ENCODE measurements at regions not wholly inside any gene's neighbourhood (a gene's known extent, or its start where the extent isn't known, plus 50 kb on each side); places are given as distances from the start of the nearest gene placed in this dataset.

GRCh38 chr13:22194106-22194805, 523.4 kb downstream of the FGF9 start:
- Histone ChIP-seq H3K79me1 (ENCODE audit: low read depth, low read length) (no peaks in the 10 kb centered on the region), H3K27me3 (replicated peaks in 1 of 4; ENCODE audit: control insufficient read depth in 3 of 4, extremely low read depth in 1 of 4, insufficient read depth in 3 of 4, low read length in 3 of 4) (no peaks in the 10 kb centered on the region), H3K36me3 (ENCODE audit: control insufficient read depth in 2 of 4, insufficient read depth in 4 of 4, low read length in 3 of 4) (no peaks in the 10 kb centered on the region), H4K91ac (replicated peaks; ENCODE audit: insufficient read length, low read length) (no peak overlapping the region), H3K23ac (ENCODE audit: insufficient read length) (no peak overlapping the region), H3K4ac (replicated peaks; ENCODE audit: insufficient read length, low read depth, low read length) (no peak overlapping the region), H4K8ac (ENCODE audit: extremely low read depth, insufficient read depth, low read length) (no peak overlapping the region), H3K27ac (ENCODE audit: low read depth, low read length) (no peak overlapping the region), H2BK5ac (ENCODE audit: low read depth, low read length) (no peak overlapping the region), H3K9me3 (ENCODE audit: insufficient read depth in 2 of 2, low read depth in 1 of 2, low read length in 1 of 2) (no peaks in the 10 kb centered on the region), H2BK12ac (ENCODE audit: low read depth, low read length) (no peak overlapping the region), H2BK15ac (ENCODE audit: low read length) (no peak overlapping the region), H2BK120ac (replicated peaks; ENCODE audit: low read depth, low read length) (no peak overlapping the region), H3K4me1 (replicated peaks in 1 of 4; ENCODE audit: control insufficient read depth in 3 of 4, insufficient read depth in 4 of 4, low read length in 3 of 4) (peaks cover 0 to 7% (median 0%) of the 10 kb centered on the region in 4 experiments; a peak in 3 of 7 replicates), H3K4me3 (ENCODE audit: extremely low read depth in 1 of 4, insufficient read depth in 2 of 4, low read depth in 3 of 4, low read length in 4 of 4) (no peak overlapping the region), H3K4me2 (ENCODE audit: insufficient read depth in 1 of 2, low read depth in 2 of 2, low read length in 2 of 2) (no peak overlapping the region), H3K9ac (replicated peaks in 1 of 4; ENCODE audit: extremely low read depth in 1 of 4, low read depth in 3 of 4, low read length in 3 of 4) (no peak overlapping the region), H3K14ac (ENCODE audit: insufficient read length) (no peak overlapping the region), H2BK20ac (ENCODE audit: low read length) (no peak overlapping the region), H3K23me2 (ENCODE audit: low read depth, low read length) (no peaks in the 10 kb centered on the region), H2AFZ (ENCODE audit: low read length) (no peak overlapping the region), H3K18ac (ENCODE audit: extremely low read depth, low read length) (no peak overlapping the region), H3K56ac (replicated peaks; ENCODE audit: insufficient read length, low read depth, low read length) (no peak overlapping the region), H2AK5ac (ENCODE audit: low read depth, low read length) (no peak overlapping the region), H4K20me1 (replicated peaks in 1 of 2; ENCODE audit: control insufficient read depth in 1 of 2, insufficient read depth in 2 of 2, low read length in 2 of 2) (no peaks in the 10 kb centered on the region), H3K79me2 (ENCODE audit: control insufficient read depth in 1 of 2, insufficient read depth in 2 of 2, low read length in 2 of 2) (no peaks in the 10 kb centered on the region), H4K5ac (ENCODE audit: insufficient read length, low read depth, low read length) (no peak overlapping the region)
- FAIRE-seq (no peak), DNase-seq (ENCODE audit: low read depth in 1 of 2, low spot score in 2 of 2) (no peak)
- ChIA-PET CTCF (ENCODE audit: partially characterized antibody) (interaction anchor here (0.5 to 0.7 kb wide), 2 partner anchors 57 to 87 kb away, joined by 3 read pairs; no protein-coding TSS in a partner anchor), POLR2A (ENCODE audit: partially characterized antibody) (no interaction called here)
- WGBS, 2 experiments (ENCODE audit: extremely low coverage in 1 of 2, insufficient coverage in 1 of 2, insufficient read length in 1 of 2, insufficient replicate concordance in 2 of 2, low coverage in 1 of 2, low lambda C conversion rate in 2 of 2, missing lambda C conversion rate in 1 of 2): 92% methylated on average over 9 of the region's 9 CpGs; no CpG with 5 or more reads in 1 of the 2 experiments
- TF ChIP-seq SUZ12 (IDR thresholded peaks at IDR 0.05; ENCODE audit: low read length): no peak
- no peak for TF ChIP-seq TBP (IDR thresholded peaks at IDR 0.05; ENCODE audit: low read depth, low read length)
- no peak for TF ChIP-seq TAF7 (optimal IDR thresholded peaks at IDR 0.05; ENCODE audit: borderline replicate concordance, low read depth, low read length)
- no peak for TF ChIP-seq SIRT6 (IDR thresholded peaks at IDR 0.05; ENCODE audit: low read length)
- no peak for TF ChIP-seq NRF1 (IDR thresholded peaks at IDR 0.05; ENCODE audit: low read depth, low read length)
- TF ChIP-seq CREB1 (IDR thresholded peaks at IDR 0.05): no peak
- TF ChIP-seq USF2 (IDR thresholded peaks at IDR 0.05; ENCODE audit: low read length): no peak
- no peak for TF ChIP-seq SP1 (IDR thresholded peaks at IDR 0.05; ENCODE audit: low read depth, low read length)
- TF ChIP-seq CTBP2 (IDR thresholded peaks at IDR 0.05; ENCODE audit: borderline replicate concordance, insufficient read depth, insufficient read length, low read length): no peak
- TF ChIP-seq CEBPB (IDR thresholded peaks at IDR 0.05; ENCODE audit: low read depth, low read length): no peak
- TF ChIP-seq BCL11A (IDR thresholded peaks at IDR 0.05; ENCODE audit: low read depth in 2 of 2, low read length in 2 of 2): no peak
- no peak for TF ChIP-seq BRCA1 (IDR thresholded peaks at IDR 0.05; ENCODE audit: low read depth, low read length)
- no peak for TF ChIP-seq NANOG (IDR thresholded peaks at IDR 0.05; ENCODE audit: insufficient read depth, low read depth, low read length, poor library complexity, severe bottlenecking)
- TF ChIP-seq POLR2AphosphoS5 (IDR thresholded peaks at IDR 0.05; ENCODE audit: low read depth, low read length): no peak
